Pulmonary artery endothelial cell (primary cell): ENCODE measurements at regions not wholly inside any gene's neighbourhood (a gene's known extent, or its start where the extent isn't known, plus 50 kb on each side); places are given as distances from the start of the nearest gene placed in this dataset.

Source experiments
- DNase-seq: peaks from one replicate; pipeline ENCODE4 v3.0.0-alpha.2; 2011; ENCODE audit warnings: low read depth, low spot score

GRCh38 chr5:12385095-12385494 is 480.8 kb upstream of the CTNND2 start:
- no peak for DNase-seq

- DNase-seq = no peak
Measured at GRCh38 chr5:12384005-12384404, 479.8 kb upstream of the CTNND2 start.

GRCh38 chr5:12367973-12368372 is 463.7 kb upstream of the CTNND2 start:
- no peak for DNase-seq

- no peak for DNase-seq
Measured at GRCh38 chr5:12360218-12360617, 456.0 kb upstream of the CTNND2 start.

GRCh38 chr5:12358371-12359090 is 454.3 kb upstream of the CTNND2 start:
- DNase-seq = no peak

DNA sequence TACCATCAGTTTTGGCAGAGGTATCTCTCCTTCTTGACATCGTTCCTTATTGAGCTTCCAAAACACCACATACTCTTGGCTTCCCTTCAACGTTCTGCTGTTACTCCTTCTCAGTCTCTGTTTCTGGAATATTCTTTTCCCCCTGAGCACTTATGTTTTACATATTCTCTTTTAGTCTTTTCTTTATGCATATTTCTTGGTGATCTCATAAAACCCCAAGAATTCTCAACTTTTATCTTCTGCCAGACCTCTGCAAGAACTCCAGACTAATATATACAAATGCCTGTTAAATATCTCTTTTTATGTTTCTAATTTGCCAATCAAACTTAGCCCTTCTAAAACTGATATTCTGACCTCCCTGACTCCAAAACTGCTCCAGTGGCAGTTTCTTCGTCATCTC is 453.4 kb upstream of the CTNND2 start:
- DNase-seq = no peak

DNA sequence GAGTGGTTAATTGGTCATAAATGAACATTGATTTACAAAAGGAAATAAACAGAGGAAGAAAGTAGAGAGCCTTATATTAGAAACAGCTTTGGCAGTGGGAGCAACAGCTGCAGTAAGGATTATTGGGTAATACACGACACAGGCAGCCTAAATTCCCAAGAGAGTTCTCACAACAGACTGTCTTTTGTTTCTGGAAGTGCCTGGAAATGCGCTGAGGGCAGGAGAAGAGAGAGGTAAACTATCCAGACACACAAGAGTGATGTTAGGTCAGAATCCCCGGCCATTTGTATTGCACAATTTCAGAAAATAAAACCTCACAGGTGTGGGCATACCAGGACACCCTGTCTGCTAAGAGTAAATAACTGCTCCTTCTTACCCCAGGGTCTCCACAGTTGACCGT is 450.4 kb upstream of the CTNND2 start:
- DNase-seq = no peak

DNA sequence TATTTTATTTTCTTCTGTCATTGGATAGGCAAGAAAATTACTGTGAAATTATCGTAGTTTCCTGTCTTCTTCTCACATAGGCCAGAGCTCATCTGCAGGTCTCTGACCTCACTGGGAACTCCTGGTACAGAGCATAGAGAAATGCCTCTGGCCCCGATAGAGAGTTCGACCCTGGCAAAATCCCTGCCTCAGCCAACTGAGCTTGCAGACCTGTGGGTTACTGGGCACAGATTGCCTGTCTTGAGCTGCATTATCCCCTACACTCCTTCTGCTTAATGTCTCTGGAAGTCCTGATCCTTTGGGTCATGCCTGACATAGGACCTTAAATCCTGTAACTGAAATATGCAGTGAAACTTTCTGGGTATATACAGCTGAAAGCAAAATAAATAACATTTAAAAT is 439.3 kb upstream of the CTNND2 start:
- DNase-seq = no peak

DNA sequence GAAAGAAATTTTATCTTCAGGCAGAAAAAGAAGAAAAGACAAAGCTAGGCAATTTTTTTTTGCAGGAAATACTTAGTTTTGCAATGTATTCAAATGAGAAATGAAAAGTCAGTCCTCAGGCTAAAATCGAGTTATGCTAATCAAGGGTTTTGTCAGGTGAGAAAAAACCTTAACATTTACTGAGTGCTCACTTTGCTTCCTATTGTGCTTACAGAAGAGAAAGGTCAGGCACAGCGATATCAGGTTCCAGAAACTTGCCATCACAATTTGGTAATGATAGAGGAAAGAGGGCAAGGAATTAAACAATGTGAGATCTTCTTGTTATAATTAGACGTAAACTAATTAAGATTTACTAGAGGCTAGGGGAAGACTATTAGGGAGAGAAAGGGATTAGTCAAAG is 431.7 kb upstream of the CTNND2 start:
- no peak for DNase-seq

- no peak for DNase-seq
Measured at GRCh38 chr5:12332480-12332879, 428.2 kb upstream of the CTNND2 start.

GRCh38 chr5:12330993-12331588 is 426.8 kb upstream of the CTNND2 start:
- no peak for DNase-seq

DNA sequence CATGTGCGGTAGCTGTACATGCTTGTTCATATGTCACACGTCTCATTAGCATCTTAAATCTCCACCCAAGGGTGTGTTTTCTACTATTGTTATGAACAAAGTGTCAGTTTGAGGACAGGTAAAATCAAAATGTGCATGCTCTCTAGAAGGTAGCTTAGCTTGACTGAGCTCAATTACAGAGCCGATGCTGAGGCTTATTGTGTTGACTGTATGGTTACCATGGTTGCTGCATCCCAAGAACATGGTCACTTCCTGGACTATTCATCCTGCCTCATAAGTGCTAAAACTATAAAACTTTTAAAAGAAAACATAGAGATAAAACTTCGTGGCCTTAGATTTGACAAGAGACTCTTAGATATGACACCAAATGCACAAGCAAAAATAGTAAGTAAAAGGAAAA is 426.1 kb upstream of the CTNND2 start:
- DNase-seq = no peak

GRCh38 chr5:12323637-12324229 is 419.5 kb upstream of the CTNND2 start:
- DNase-seq = no peak

- no peak for DNase-seq
Measured at GRCh38 chr5:12322042-12322441, 417.8 kb upstream of the CTNND2 start.

DNA sequence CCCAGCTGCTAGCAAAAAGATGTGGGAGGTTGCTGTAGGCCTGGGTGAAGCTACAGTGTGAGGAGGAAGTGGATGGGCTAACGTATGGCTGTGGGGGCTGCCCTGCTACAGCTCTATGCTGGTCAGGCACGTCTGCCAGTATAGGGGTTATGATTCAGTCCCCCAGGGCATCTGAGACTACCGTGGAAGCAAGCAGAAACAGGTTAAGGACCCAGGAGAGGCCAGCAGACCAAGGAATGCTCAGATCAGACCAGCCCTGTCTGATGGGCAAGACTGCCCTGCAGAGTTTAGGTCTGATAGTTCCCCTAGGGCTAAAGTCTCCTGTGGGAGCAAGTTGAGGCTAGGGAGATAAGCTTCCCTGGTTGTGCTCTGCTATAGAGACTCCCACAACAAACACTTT is 416.1 kb upstream of the CTNND2 start:
- DNase-seq = no peak

GRCh38 chr5:12316812-12317211 is 412.6 kb upstream of the CTNND2 start:
- DNase-seq = no peak

DNA sequence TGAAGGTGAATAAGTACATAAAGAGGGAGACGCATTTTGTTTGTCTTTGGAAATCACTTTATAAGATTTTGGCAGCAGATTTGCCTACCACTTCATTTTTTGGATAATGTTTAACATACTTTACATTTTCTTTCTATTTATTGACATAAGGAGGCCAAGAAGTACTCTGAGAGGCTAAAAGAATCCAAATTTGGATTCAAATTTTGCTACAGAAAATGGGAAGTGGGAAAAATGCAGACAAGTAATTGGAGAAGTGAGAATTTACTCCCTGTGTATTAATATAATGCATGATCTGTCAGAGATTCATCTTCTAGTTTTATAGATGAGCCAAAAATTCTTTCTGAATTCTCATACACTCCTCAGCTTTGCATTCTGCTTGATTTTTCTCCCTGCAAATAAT is 411.2 kb upstream of the CTNND2 start:
- no peak for DNase-seq

- DNase-seq = no peak
Measured at GRCh38 chr5:12313602-12314001, 409.4 kb upstream of the CTNND2 start.

DNA sequence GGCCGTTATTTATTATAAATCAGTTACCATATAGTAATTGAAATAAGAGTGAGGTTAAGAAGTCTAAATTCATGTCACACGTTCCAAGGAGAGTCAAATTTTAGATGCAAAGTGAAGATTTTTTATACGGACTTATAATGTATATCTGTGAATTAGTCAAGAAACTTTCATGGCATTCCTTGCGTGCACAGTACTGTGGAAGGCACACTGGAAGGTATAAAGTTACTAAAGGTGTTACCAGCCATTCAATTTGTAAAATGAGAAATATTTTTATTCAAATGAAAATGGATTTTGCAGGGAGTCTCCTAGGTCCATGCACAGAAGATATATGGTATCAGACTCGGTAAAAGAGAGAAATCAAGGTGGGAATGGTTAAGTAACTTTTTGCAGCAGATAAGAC is 408.1 kb upstream of the CTNND2 start:
- DNase-seq = no peak

DNA sequence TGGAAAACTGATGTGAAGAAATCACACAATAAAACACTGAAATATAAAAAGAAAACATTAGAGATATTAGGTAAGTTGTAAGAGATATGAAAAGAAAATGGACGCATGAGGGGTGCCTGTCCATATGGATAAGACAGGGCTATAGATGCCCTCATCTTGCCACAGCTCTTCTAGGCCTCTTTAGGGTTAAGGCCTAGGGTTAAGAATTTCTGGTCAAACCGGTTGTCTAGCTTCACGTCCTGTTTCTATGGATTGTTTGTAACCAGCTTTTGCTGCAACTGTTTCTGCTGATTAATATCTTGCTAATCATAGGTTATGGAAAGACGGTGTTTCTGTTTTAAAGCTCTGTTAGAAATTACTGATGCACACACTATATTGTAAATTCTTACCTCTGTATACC is 389.9 kb upstream of the CTNND2 start:
- DNase-seq = no peak

DNA sequence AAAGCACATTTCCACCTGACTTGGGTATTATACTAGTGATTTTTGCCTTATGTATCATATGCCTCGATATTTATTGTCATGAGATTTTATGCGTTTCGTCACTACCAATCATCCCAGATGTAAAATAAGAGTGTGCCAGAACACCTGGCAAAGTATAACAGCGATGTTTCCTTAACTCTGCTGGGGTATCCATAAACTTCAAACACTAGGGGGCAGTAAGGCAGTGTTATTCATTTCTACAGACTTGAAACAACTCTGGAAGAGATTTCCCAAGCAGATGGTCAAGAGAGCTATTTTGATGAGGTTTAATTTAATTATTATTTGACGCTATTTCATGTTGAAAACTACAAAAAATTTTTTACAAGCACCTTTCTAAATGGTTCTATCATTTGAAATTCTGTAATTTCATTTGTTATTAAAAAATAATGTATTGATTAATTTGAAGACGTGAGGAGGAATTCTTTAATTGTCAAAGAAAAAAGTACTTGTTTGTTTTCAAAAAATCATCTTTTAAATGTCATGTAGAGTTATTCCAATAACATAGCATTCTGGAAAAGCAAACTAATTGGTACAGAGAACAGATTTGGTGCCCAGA is 388.5 kb upstream of the CTNND2 start:
- no peak for DNase-seq

- no peak for DNase-seq
Measured at GRCh38 chr5:12284604-12285003, 380.4 kb upstream of the CTNND2 start.
